ENCODE measurements at regions not wholly inside any gene's neighbourhood (a gene's known extent, or its start where the extent isn't known, plus 50 kb on each side); places are given as distances from the start of the nearest gene placed in this dataset.

- Histone ChIP-seq H3K4me3 (no peak overlapping the region), H3K36me3 (no peaks in the 10 kb centered on the region), H3K4me1 (no peaks in the 10 kb centered on the region), H3K27ac (no peak overlapping the region), H3K27me3 (no peaks in the 10 kb centered on the region), H3K9me3 (no peaks in the 10 kb centered on the region)
- 90 to 95% methylated on average over 3 of the region's 3 CpGs for WGBS, 2 donors (ENCODE audit: low coverage in 1 of 2)
- no peak for TF ChIP-seq EP300 (IDR thresholded peaks at IDR 0.05)
- TF ChIP-seq CTCF (IDR thresholded peaks at IDR 0.05) = no peak
- no peak for TF ChIP-seq POLR2A (IDR thresholded peaks at IDR 0.05)
- no peak for TF ChIP-seq POLR2AphosphoS5 (IDR thresholded peaks at IDR 0.05)
- no peak for ATAC-seq
Observed at GRCh38 chr13:85653681-85654080, 145.5 kb downstream of the SLITRK6 start.

- Histone ChIP-seq H3K27ac (no peak overlapping the region), H3K4me1 (no peaks in the 10 kb centered on the region), H3K36me3 (no peaks in the 10 kb centered on the region), H3K9me3 (no peaks in the 10 kb centered on the region), H3K4me3 (no peak overlapping the region), H3K27me3 (no peaks in the 10 kb centered on the region)
- ATAC-seq = no peak
- TF ChIP-seq EP300 (IDR thresholded peaks at IDR 0.05) (no peak), POLR2A (IDR thresholded peaks at IDR 0.05) (no peak), CTCF (IDR thresholded peaks at IDR 0.05) (no peak), POLR2AphosphoS5 (IDR thresholded peaks at IDR 0.05) (no peak)
- 67 to 70% methylated on average over 1 of the region's 1 CpG for WGBS, 2 donors (ENCODE audit: low coverage in 1 of 2)
Observed at GRCh38 chr13:85652491-85652890, 146.7 kb downstream of the SLITRK6 start.

- Histone ChIP-seq H3K9me3 (no peaks in the 10 kb centered on the region), H3K27me3 (no peaks in the 10 kb centered on the region), H3K36me3 (no peaks in the 10 kb centered on the region), H3K4me1 (no peaks in the 10 kb centered on the region), H3K4me3 (no peak overlapping the region), H3K27ac (no peak overlapping the region)
- TF ChIP-seq POLR2A (IDR thresholded peaks at IDR 0.05) (no peak), POLR2AphosphoS5 (IDR thresholded peaks at IDR 0.05) (no peak), EP300 (IDR thresholded peaks at IDR 0.05) (no peak), CTCF (IDR thresholded peaks at IDR 0.05) (no peak)
- 85 to 100% methylated on average over 3 to 4 of the region's 4 CpGs for WGBS, 2 donors (ENCODE audit: low coverage in 1 of 2)
- no peak for ATAC-seq
Observed at GRCh38 chr13:85651440-85651839, 147.8 kb downstream of the SLITRK6 start.

- TF ChIP-seq EP300 (IDR thresholded peaks at IDR 0.05) = no peak
- TF ChIP-seq POLR2A (IDR thresholded peaks at IDR 0.05) = no peak
- TF ChIP-seq CTCF (IDR thresholded peaks at IDR 0.05) = no peak
- TF ChIP-seq POLR2AphosphoS5 (IDR thresholded peaks at IDR 0.05) = no peak
- no peak for ATAC-seq
- Histone ChIP-seq H3K9me3 (no peaks in the 10 kb centered on the region), H3K36me3 (no peaks in the 10 kb centered on the region), H3K27ac (no peak overlapping the region), H3K27me3 (no peaks in the 10 kb centered on the region), H3K4me1 (no peaks in the 10 kb centered on the region), H3K4me3 (no peak overlapping the region)
- 87 to 100% methylated on average over 1 to 2 of the region's 2 CpGs for WGBS, 2 donors (ENCODE audit: low coverage in 1 of 2)
Observed at GRCh38 chr13:85650613-85651012, 148.6 kb downstream of the SLITRK6 start.

- 87 to 90% methylated on average over 3 of the region's 3 CpGs for WGBS, 2 donors (ENCODE audit: low coverage in 1 of 2)
- H3K27ac ChIP-seq = no peak overlapping the region
- no peaks in the 10 kb centered on the region for H3K9me3 ChIP-seq
- no peaks in the 10 kb centered on the region for H3K27me3 ChIP-seq
- H3K4me1 ChIP-seq = no peaks in the 10 kb centered on the region
- no peak for ATAC-seq
- H3K4me3 ChIP-seq = no peak overlapping the region
- H3K36me3 ChIP-seq = no peaks in the 10 kb centered on the region
- no peak for TF ChIP-seq CTCF (IDR thresholded peaks at IDR 0.05)
- no peak for TF ChIP-seq POLR2A (IDR thresholded peaks at IDR 0.05)
- TF ChIP-seq EP300 (IDR thresholded peaks at IDR 0.05) = no peak
- TF ChIP-seq POLR2AphosphoS5 (IDR thresholded peaks at IDR 0.05) = no peak
Observed at GRCh38 chr13:85640727-85641126, 158.5 kb downstream of the SLITRK6 start.
